SK-N-SH treated with all-trans-retinoic acid at 6 μM for 48 hours (cell line): ENCODE measurements at regions not wholly inside any gene's neighbourhood (a gene's known extent, or its start where the extent isn't known, plus 50 kb on each side); places are given as distances from the start of the nearest gene placed in this dataset.

Experiments
- ATAC-seq: fragments of 200-7000 bp; cut with Tn5 transposase; 3 replicates; pipeline ENCODE4 v1.9.1; 2020; ENCODE audit warnings: mild to moderate bottlenecking, moderate library complexity
- BACH2 ChIP-seq: fragments of 250-450 bp; sonication (Bioruptor Pico); IDR thresholded peaks from 2 replicates; pipeline ENCODE4 v1.9.0; 2021; ENCODE audit warnings: mild to moderate bottlenecking, borderline replicate concordance
- CSDC2 ChIP-seq: fragments of 250-450 bp; sonication (Bioruptor Pico); IDR thresholded peaks from 2 replicates; pipeline ENCODE4 v1.5.0; 2020; ENCODE audit warnings: mild to moderate bottlenecking, moderate library complexity
- ESRRG ChIP-seq: fragments of 250-450 bp; sonication (Bioruptor Pico); IDR thresholded peaks from 2 replicates; pipeline ENCODE4 v1.6.1; 2021; ENCODE audit warnings: mild to moderate bottlenecking
- GLIS3 ChIP-seq: fragments of 250-450 bp; sonication (Bioruptor Pico); IDR thresholded peaks from 2 replicates; pipeline ENCODE4 v1.5.0; 2020; ENCODE audit warnings: mild to moderate bottlenecking, moderate library complexity
- ISL1 ChIP-seq: fragments of 250-450 bp; sonication (Bioruptor Pico); IDR thresholded peaks from 2 replicates; pipeline ENCODE4 v2.1.2; 2022; ENCODE audit warnings: mild to moderate bottlenecking, moderate library complexity
- RARB ChIP-seq: fragments of 250-450 bp; sonication (Bioruptor Pico); IDR thresholded peaks from 2 replicates; pipeline ENCODE4 v1.8.0; 2021; ENCODE audit warnings: mild to moderate bottlenecking, moderate library complexity
- SNAI2 ChIP-seq: fragments of 250-450 bp; sonication (Bioruptor Pico); IDR thresholded peaks from 2 replicates; pipeline ENCODE4 v1.5.0; 2020; ENCODE audit warnings: mild to moderate bottlenecking, moderate library complexity
- ZC3H10 ChIP-seq: fragments of 250-450 bp; sonication (Bioruptor Pico); IDR thresholded peaks from 2 replicates; pipeline ENCODE4 v1.5.1; 2021; ENCODE audit warnings: mild to moderate bottlenecking, moderate library complexity
- ZFP30 ChIP-seq: fragments of 450-650 bp; formaldehyde crosslinking; IDR thresholded peaks from 2 replicates; pipeline ENCODE4 v1.5.0; 2022; ENCODE audit warnings: mild to moderate bottlenecking, moderate library complexity
- ZNF565 ChIP-seq: fragments of 450-650 bp; formaldehyde crosslinking; conservative IDR thresholded peaks from 2 replicates; pipeline ENCODE4 v1.5.0; 2020; ENCODE audit warnings: low read depth, mild to moderate bottlenecking, moderate library complexity
- TF ChIP-seq, protein P1 (sequence below): fragments of 250-450 bp; sonication (Bioruptor Pico); IDR thresholded peaks from 2 replicates; pipeline ENCODE4 v1.5.1; 2020; ENCODE audit warnings: low read depth, mild to moderate bottlenecking, moderate library complexity
- TF ChIP-seq, protein P2 (sequence below): fragments of 250-450 bp; sonication (Bioruptor Pico); IDR thresholded peaks from 2 replicates; pipeline ENCODE4 v1.5.0; 2020; ENCODE audit warnings: mild to moderate bottlenecking, moderate library complexity
- TF ChIP-seq, protein P3 (sequence below): fragments of 250-450 bp; sonication (Bioruptor Pico); IDR thresholded peaks from 2 replicates; pipeline ENCODE4 v1.8.0; 2021; ENCODE audit warnings: low read depth, mild to moderate bottlenecking, moderate library complexity, borderline replicate concordance

DNA sequence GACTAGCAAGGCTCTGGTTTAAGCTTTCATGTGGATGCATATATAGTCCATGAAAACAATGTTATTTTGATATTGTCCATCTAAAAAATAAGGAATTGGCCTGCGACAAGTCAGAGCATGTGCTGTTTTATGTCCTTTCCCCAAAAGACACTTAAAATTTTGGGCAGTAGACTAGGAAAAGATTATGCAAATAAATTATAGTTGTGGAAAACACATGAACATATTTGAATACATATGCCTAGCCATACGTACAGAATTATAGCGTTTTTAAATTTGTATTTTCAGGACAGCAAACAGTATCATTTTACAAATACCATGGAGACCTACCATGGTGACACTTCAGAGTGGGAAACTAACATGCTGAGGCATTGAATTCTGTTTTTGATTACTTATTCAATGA lies 113.8 kb upstream of the SLC5A12 start:
- TF ChIP-seq, protein P1, sequence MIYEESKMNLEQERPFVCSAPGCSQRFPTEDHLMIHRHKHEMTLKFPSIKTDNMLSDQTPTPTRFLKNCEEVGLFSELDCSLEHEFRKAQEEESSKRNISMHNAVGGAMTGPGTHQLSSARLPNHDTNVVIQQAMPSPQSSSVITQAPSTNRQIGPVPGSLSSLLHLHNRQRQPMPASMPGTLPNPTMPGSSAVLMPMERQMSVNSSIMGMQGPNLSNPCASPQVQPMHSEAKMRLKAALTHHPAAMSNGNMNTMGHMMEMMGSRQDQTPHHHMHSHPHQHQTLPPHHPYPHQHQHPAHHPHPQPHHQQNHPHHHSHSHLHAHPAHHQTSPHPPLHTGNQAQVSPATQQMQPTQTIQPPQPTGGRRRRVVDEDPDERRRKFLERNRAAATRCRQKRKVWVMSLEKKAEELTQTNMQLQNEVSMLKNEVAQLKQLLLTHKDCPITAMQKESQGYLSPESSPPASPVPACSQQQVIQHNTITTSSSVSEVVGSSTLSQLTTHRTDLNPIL (CRISPR knock-in tag) = no peak
- no peak for TF ChIP-seq GLIS3 (CRISPR knock-in tag)
- no peak for TF ChIP-seq ZC3H10 (CRISPR knock-in tag)
- TF ChIP-seq SNAI2 (CRISPR knock-in tag) = no peak
- TF ChIP-seq, protein P2, sequence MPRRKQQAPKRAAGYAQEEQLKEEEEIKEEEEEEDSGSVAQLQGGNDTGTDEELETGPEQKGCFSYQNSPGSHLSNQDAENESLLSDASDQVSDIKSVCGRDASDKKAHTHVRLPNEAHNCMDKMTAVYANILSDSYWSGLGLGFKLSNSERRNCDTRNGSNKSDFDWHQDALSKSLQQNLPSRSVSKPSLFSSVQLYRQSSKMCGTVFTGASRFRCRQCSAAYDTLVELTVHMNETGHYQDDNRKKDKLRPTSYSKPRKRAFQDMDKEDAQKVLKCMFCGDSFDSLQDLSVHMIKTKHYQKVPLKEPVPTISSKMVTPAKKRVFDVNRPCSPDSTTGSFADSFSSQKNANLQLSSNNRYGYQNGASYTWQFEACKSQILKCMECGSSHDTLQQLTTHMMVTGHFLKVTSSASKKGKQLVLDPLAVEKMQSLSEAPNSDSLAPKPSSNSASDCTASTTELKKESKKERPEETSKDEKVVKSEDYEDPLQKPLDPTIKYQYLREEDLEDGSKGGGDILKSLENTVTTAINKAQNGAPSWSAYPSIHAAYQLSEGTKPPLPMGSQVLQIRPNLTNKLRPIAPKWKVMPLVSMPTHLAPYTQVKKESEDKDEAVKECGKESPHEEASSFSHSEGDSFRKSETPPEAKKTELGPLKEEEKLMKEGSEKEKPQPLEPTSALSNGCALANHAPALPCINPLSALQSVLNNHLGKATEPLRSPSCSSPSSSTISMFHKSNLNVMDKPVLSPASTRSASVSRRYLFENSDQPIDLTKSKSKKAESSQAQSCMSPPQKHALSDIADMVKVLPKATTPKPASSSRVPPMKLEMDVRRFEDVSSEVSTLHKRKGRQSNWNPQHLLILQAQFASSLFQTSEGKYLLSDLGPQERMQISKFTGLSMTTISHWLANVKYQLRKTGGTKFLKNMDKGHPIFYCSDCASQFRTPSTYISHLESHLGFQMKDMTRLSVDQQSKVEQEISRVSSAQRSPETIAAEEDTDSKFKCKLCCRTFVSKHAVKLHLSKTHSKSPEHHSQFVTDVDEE (CRISPR knock-in tag) = no peak
- no peak for TF ChIP-seq CSDC2 (CRISPR knock-in tag)
- no peak for TF ChIP-seq BACH2 (CRISPR knock-in tag)
- no peak for TF ChIP-seq ISL1 (CRISPR knock-in tag)
- TF ChIP-seq, protein P3, sequence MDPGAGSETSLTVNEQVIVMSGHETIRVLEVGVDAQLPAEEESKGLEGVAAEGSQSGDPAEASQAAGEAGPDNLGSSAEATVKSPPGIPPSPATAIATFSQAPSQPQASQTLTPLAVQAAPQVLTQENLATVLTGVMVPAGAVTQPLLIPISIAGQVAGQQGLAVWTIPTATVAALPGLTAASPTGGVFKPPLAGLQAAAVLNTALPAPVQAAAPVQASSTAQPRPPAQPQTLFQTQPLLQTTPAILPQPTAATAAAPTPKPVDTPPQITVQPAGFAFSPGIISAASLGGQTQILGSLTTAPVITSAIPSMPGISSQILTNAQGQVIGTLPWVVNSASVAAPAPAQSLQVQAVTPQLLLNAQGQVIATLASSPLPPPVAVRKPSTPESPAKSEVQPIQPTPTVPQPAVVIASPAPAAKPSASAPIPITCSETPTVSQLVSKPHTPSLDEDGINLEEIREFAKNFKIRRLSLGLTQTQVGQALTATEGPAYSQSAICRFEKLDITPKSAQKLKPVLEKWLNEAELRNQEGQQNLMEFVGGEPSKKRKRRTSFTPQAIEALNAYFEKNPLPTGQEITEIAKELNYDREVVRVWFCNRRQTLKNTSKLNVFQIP (CRISPR knock-in tag) = no peak
- ATAC-seq = no peak

DNA sequence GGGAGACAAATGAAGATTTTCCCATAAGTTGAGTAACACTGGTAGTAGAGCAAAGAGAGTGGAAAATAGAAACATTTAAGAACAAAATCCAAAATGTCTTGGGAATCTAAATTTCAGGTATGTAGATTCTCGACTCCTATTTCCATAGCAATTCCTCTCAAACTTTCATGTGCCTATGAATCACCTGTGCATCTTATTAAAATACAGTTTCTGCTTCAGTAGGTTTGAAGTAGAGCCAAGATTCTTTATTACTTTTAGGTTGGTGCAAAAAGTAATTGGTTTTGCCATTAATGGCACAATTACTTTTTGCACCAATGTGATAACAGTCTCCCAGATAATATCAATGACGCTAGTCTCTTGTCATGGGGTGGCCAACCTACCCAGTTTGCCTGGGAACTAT lies 115.3 kb upstream of the SLC5A12 start:
- no peak for TF ChIP-seq SNAI2 (CRISPR knock-in tag)
- no peak for TF ChIP-seq ZNF565
- TF ChIP-seq ZFP30 (CRISPR knock-in tag) = no peak
- TF ChIP-seq ESRRG (CRISPR knock-in tag) = no peak
- no peak for TF ChIP-seq RARB (CRISPR knock-in tag)
- TF ChIP-seq ZC3H10 (CRISPR knock-in tag) = no peak
- TF ChIP-seq, protein P3 (CRISPR knock-in tag) = no peak
- TF ChIP-seq, protein P2 (CRISPR knock-in tag) = no peak
- TF ChIP-seq, protein P1 (CRISPR knock-in tag) = no peak
- TF ChIP-seq ISL1 (CRISPR knock-in tag) = no peak
- TF ChIP-seq BACH2 (CRISPR knock-in tag) = no peak
- TF ChIP-seq CSDC2 (CRISPR knock-in tag) = no peak
- ATAC-seq = no peak

DNA sequence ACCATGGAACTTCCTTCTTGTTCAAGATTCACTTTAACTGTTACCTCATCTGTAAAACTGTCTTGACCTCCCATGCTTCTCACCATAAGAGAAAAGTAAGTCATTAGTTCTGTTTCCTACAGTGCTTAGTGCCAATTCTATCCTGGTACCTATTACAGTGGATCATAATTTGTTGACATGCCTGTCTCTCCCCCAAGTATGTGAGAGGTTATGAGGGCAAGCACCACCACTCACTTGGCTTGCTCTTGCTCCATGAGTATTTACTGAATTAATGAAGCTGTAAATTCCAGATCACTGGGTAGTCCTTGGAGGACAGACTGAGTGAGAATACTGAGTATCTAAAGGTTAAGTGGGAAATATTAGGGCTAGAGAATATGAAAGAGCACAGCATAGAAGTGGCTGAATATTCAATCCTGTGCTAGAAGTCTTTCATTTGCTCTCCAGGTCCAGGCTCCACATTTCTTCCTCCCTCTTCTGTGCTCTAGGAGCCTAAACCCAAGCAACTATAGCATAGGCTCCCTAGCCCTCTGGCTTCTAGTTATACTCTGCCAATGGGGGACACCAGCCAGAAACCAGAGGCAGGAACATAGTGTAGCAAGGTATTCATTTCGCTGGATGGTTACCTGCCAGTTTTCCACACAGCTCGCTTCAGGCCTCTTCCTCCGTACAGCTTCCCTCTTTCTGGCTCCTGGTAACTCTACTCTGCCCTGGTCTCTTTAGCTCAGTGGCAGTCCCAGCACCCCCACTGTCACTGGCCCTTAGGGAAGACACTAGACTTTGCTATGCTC lies 118.2 kb upstream of the SLC5A12 start:
- ATAC-seq = no peak

More for the DNA sequence above, 118.2 kb upstream of the SLC5A12 start:
- TF ChIP-seq ISL1 (CRISPR knock-in tag) = no peak
